GM12878 (cell line): ENCODE measurements at regions not wholly inside any gene's neighbourhood (a gene's known extent, or its start where the extent isn't known, plus 50 kb on each side); places are given as distances from the start of the nearest gene placed in this dataset.

Source experiments
- ATAC-seq: fragments of 200-7000 bp; cut with Tn5 transposase; 3 replicates; pipeline ENCODE4 v1.9.1; 2020; ENCODE audit warnings: mild to moderate bottlenecking, moderate library complexity
- BruUV-seq: library from RNA; stranded (reverse); fragments of 400-500 nt; replicated peaks from 2 replicates; lab custom pipeline; 2021; lab: Mats Ljungman, UMichigan
- CTCF ChIA-PET: fragments of 300-600 bp; sonication (Branson Sonifier 250); formaldehyde crosslinking; extraction: SDS; loops from one replicate; lab custom pipeline; 2021; ENCODE audit warnings: inconsistent platforms; lab: Yijun Ruan, JAX
- POLR2A ChIA-PET: fragments of 350-600 bp; formaldehyde crosslinking; extraction: SDS; loops from one replicate; lab custom pipeline; 2021; ENCODE audit warnings: inconsistent platforms; lab: Charles Lee
- RAD21 ChIA-PET: fragments of 300-600 bp; sonication (Branson Sonifier 250); formaldehyde crosslinking; loops from one replicate; lab custom pipeline; 2023; ENCODE audit warnings: antibody characterized with exemption; ENCODE audit not compliant: unreplicated experiment; lab: Charles Lee
- SMC1A ChIA-PET: fragments of 300-600 bp; sonication (Branson Sonifier 250); formaldehyde crosslinking; loops from one replicate; lab custom pipeline; 2023; ENCODE audit not compliant: unreplicated experiment, uncharacterized antibody; lab: Charles Lee
- DNase-seq: peaks from one replicate; pipeline ENCODE4 v3.0.0-alpha.2; 2011; ENCODE audit warnings: low read depth, low spot score
- FAIRE-seq: peaks from 3 replicates; lab custom pipeline; 2011; peaks lifted over from hg19 to GRCh38; lab: Jason Lieb, UNC
- H2AFZ ChIP-seq: 2 replicates; pipeline ENCODE4 v1.6.0; 2011; ENCODE audit warnings: low read depth, low read length, control low read depth; ENCODE audit not compliant: control insufficient read depth
- H3K27ac ChIP-seq: 2 replicates; pipeline ENCODE4 v1.5.1; 2011; ENCODE audit warnings: control low read depth; ENCODE audit not compliant: control insufficient read depth, insufficient read depth
- H3K27me3 ChIP-seq, 2 experiments: replicated peaks in 1 of 2; 2 replicates each; pipeline versions ENCODE4 v1.6.0 to v1.6.1; 2011; ENCODE audit warnings: low read length in 1 of 2; ENCODE audit not compliant: control insufficient read depth in 2 of 2, insufficient read depth in 2 of 2
- H3K36me3 ChIP-seq, 2 experiments: 2 replicates each; pipeline ENCODE4 v1.5.1; 2011; ENCODE audit warnings: low read length in 1 of 2; ENCODE audit not compliant: control insufficient read depth in 2 of 2, insufficient read depth in 2 of 2
- H3K4me1 ChIP-seq: 2 replicates; pipeline ENCODE4 v1.6.1; 2011; ENCODE audit warnings: mild to moderate bottlenecking, low read length, moderate library complexity, mixed read lengths; ENCODE audit not compliant: control insufficient read depth, insufficient read depth
- H3K4me2 ChIP-seq: 2 replicates; pipeline ENCODE4 v1.6.0; 2011; ENCODE audit warnings: control low read depth; ENCODE audit not compliant: control insufficient read depth, insufficient read depth
- H3K4me3 ChIP-seq: fragments of 200-600 bp; sonication (generic); 2 replicates; pipeline ENCODE4 v1.5.1; 2016
- H3K79me2 ChIP-seq: 2 replicates; pipeline ENCODE4 v1.6.0; 2011; ENCODE audit warnings: low read length; ENCODE audit not compliant: control insufficient read depth, insufficient read depth
- H3K9ac ChIP-seq: 2 replicates; pipeline ENCODE4 v1.8.0; 2011; ENCODE audit warnings: low read length, control low read depth, mixed read lengths; ENCODE audit not compliant: control insufficient read depth, insufficient read depth
- H3K9me3 ChIP-seq: replicated peaks from 3 replicates; pipeline ENCODE4 v1.5.1; 2011; ENCODE audit warnings: mild to moderate bottlenecking, low read length; ENCODE audit not compliant: control insufficient read depth, insufficient read depth
- H4K20me1 ChIP-seq: 2 replicates; pipeline ENCODE4 v1.6.0; 2011; ENCODE audit not compliant: control insufficient read depth, insufficient read depth
- CHD1 ChIP-seq: IDR thresholded peaks from 2 replicates; pipeline ENCODE4 v1.6.1; 2012; ENCODE audit warnings: low read depth, low read length, improper control_type of control experiment
- FOXK2 ChIP-seq: fragments of 450-650 bp; IDR thresholded peaks from 2 replicates; pipeline ENCODE4 v1.6.1; 2017; ENCODE audit warnings: mild to moderate bottlenecking, moderate library complexity
- PAX8 ChIP-seq: fragments of 450-650 bp; IDR thresholded peaks from 2 replicates; pipeline ENCODE4 v1.6.1; 2017; ENCODE audit warnings: mild to moderate bottlenecking, moderate library complexity
- WGBS: methylation state at CpG from one replicate; pipeline ENCODE4 v1.1.6; 2016; ENCODE audit warnings: low lambda C conversion rate; ENCODE audit not compliant: insufficient replicate concordance, insufficient coverage; ENCODE audit errors: missing lambda C conversion rate; 5-methylcytosine and 5-hydroxymethylcytosine counted together
- in situ Hi-C: fragments of 300-500 bp; cut with MboI; formaldehyde crosslinking; loops from 9 replicates; pipeline ENCODE4 v1.14.3; 2018; ENCODE audit warnings: mixed read lengths
- intact Hi-C: fragments of 100-400 bp; cut with micrococcal nuclease; formaldehyde crosslinking; loops from one replicate; pipeline ENCODE4 v1.14.2; 2022; ENCODE audit not compliant: unreplicated experiment
- TF ChIP-seq, protein P1 (sequence below): IDR thresholded peaks from 2 replicates; pipeline ENCODE4 v1.6.1; 2012; ENCODE audit warnings: improper control_type of control experiment, low read depth, low read length; ENCODE audit not compliant: insufficient replicate concordance

DNA sequence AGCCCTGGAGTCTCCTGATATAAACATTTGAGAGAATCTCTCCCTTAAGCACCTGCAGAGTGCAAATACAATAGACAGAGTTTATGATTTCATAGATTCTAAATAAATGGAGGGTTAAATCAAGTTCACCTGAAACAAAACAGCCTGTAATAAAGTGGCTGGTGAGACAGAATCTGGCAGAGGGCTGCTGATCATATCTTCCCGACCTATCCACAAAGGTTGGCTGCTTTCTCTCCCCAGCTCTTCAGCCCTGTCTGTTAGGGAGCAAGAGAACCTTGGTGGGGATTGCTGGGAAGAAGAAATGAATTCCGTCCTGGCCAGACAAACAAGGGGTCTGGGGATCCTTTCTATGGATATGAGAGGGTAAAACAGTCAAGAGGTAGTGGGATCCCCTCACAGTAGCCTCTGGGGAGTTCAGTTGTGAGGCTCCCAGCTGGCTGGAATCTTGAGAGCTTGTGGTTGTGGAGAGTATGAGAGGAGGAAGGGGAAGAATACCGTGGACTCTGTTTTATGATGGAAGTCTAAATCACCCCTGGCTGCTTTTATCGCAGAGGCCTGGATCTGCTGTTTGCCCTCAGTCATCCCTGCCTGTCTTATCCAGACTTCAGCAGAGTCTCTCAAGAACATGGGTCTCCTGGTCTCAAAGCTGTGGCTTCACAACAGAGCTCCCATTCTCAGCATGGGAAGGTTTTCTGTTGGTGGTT, 451.3 kb downstream of the NTRK3 start:
- Histone ChIP-seq H4K20me1 (no peaks in the 10 kb centered on the region), H3K79me2 (no peaks in the 10 kb centered on the region), H2AFZ (no peak overlapping the region), H3K36me3 (no peaks in the 10 kb centered on the region), H3K9ac (no peak overlapping the region), H3K27me3 (no peaks in the 10 kb centered on the region), H3K4me3 (no peak overlapping the region)
- intact Hi-C loops: no loop called here
- 33% methylated on average over 4 of the region's 4 CpGs for WGBS
- in situ Hi-C loops: no loop called here
- POLR2A ChIA-PET: no interaction called here
- TF ChIP-seq, protein P1, sequence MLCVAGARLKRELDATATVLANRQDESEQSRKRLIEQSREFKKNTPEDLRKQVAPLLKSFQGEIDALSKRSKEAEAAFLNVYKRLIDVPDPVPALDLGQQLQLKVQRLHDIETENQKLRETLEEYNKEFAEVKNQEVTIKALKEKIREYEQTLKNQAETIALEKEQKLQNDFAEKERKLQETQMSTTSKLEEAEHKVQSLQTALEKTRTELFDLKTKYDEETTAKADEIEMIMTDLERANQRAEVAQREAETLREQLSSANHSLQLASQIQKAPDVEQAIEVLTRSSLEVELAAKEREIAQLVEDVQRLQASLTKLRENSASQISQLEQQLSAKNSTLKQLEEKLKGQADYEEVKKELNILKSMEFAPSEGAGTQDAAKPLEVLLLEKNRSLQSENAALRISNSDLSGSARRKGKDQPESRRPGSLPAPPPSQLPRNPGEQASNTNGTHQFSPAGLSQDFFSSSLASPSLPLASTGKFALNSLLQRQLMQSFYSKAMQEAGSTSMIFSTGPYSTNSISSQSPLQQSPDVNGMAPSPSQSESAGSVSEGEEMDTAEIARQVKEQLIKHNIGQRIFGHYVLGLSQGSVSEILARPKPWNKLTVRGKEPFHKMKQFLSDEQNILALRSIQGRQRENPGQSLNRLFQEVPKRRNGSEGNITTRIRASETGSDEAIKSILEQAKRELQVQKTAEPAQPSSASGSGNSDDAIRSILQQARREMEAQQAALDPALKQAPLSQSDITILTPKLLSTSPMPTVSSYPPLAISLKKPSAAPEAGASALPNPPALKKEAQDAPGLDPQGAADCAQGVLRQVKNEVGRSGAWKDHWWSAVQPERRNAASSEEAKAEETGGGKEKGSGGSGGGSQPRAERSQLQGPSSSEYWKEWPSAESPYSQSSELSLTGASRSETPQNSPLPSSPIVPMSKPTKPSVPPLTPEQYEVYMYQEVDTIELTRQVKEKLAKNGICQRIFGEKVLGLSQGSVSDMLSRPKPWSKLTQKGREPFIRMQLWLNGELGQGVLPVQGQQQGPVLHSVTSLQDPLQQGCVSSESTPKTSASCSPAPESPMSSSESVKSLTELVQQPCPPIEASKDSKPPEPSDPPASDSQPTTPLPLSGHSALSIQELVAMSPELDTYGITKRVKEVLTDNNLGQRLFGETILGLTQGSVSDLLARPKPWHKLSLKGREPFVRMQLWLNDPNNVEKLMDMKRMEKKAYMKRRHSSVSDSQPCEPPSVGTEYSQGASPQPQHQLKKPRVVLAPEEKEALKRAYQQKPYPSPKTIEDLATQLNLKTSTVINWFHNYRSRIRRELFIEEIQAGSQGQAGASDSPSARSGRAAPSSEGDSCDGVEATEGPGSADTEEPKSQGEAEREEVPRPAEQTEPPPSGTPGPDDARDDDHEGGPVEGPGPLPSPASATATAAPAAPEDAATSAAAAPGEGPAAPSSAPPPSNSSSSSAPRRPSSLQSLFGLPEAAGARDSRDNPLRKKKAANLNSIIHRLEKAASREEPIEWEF: no peak
- TF ChIP-seq FOXK2 (no peak), PAX8 (no peak), CHD1 (no peak)
- TF ChIP-seq, all 136 proteins: peak for 0
- ATAC-seq (no peak), DNase-seq (no peak), FAIRE-seq (no peak)
- H3K4me2 ChIP-seq: no peak overlapping the region
- ChIA-PET SMC1A (no interaction called here), CTCF (interaction anchor here (0.7 kb wide), 1 partner anchor 12 kb away, joined by 3 read pairs; no protein-coding TSS in a partner anchor), RAD21 (no interaction called here)
- no TSS peak for BruUV-seq
- H3K4me1 ChIP-seq: no peaks in the 10 kb centered on the region
- H3K27ac ChIP-seq: no peak overlapping the region
- H3K9me3 ChIP-seq: no peaks in the 10 kb centered on the region
